ENCODE measurements at regions not wholly inside any gene's neighbourhood (a gene's known extent, or its start where the extent isn't known, plus 50 kb on each side); places are given as distances from the start of the nearest gene placed in this dataset.
"Not testable (repeated sequence)": the region's sequence is repeated elsewhere in the genome, so short reads cannot be mapped to it uniquely, and the experiment has no call there.

GRCh38 chr12:25382311-25383106 is 131.8 kb upstream of the KRAS start:
- DNase-seq = no peak

DNA sequence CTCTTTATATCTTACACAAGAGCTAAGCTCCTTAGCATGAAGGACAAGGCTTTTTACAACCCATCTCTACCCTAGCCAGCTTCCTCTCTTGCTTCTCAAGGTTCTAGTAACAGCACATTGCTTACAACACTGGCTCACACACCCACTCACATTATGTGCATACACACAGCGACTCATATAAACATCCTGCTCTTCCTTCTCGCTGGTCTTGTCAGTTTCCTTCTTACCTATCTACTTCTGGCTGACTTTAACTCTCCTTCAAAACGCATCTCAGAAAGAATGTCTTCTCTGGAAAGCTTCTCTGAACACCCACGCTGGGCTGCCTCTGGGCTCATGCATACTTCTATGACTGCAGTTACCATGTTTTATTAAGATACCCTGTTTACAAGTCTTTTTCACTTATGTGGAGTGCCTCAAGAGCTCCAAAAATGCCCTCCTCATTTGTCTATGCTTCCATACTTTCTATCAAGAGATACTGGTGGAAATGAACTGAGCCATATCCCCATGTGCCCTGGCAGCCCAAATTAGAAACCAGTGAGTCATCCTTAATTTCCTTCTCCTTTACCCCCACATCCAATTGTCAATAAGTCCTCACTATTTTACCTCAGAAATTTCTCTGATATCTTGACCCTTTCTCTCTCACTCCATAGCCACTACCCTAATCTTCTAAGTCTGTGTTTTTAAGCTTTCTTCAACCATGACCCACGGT is 126.9 kb upstream of the KRAS start:
- DNase-seq = peak; percentile 51 to 61

DNA sequence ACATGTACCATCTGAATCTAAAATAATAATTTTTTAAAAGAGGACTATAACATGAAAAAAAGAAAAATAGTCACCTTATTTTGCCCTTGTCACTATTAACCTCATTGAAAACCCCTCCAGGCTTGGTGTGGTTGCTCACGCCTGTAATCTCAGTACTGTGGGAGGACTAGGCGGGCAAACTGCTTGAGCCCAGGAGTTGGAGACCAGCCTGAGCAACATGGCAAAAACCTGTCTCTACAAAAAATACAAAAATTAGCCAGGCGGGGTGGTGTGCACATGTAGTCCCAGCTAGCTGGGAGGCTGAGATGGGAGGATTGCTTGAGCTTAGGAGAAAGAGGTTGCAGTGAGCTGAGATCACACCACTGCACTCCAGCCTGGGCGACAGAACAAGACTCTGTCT is 126.3 kb upstream of the KRAS start:
- DNase-seq = no peak

DNA sequence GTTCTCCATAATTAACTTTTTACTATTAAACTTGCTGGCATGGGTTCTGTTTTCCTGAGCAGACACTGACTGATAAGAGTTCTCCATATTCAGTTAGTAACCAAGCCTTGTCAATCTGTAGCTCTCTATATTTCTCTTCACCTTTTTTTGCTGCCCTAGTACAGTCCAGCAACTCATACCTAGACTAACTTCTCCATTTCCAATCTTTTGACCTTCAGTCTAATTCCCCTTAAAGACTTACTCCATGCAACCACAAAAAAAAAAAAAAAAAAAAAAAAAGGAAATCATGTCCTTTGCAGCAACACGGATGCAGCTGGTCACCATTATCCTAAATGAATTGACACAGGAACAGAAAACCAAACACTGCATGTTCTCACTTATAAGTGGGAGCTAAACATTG is 125.7 kb upstream of the KRAS start:
- no peak for DNase-seq

GRCh38 chr12:25372969-25373817 is 122.5 kb upstream of the KRAS start:
- no peak for DNase-seq

GRCh38 chr12:25372002-25372401 is 121.3 kb upstream of the KRAS start:
- DNase-seq = no peak

GRCh38 chr12:25368557-25368956 is 117.8 kb upstream of the KRAS start:
- no peak for DNase-seq

DNA sequence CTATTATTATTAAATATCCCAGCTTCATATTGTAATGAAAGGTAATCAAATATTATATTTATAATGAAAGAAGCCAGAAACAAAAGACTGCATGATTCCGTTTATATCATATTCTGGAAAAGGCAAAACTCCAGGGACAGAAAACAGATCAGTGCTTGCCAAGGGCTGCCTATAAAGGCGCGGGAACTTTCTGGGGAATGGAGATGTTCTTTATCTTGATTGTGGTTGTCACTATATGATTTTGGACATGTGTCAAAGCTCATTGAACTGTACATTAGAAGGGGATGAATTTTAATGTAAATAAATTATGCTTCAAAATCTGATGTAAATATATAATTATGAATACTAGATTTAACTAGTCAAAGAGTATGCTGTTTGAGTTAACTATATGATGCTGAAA is 115.4 kb upstream of the KRAS start:
- DNase-seq = no peak

DNA sequence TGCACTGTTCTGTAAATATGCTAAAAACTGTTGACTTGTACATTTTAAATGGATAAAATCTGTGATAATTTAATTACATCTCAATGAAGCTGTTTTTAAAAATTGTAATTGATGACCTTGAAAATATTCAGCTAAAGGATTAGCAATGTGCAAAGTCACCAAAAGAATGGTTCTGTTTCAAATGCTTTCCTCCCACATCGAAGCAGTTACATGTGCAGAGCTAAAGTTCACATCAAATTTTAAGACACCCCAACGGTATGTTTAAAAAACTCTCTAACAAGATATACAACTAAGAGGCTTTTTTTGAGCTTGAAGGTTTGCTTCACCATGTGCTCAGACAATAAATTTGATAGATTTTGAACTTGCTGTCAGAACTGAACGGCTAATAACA is 114.6 kb upstream of the KRAS start:
- no peak for DNase-seq

GRCh38 chr12:25364529-25365339 is 114.0 kb upstream of the KRAS start:
- peak; percentile 64 to 68 for DNase-seq

DNA sequence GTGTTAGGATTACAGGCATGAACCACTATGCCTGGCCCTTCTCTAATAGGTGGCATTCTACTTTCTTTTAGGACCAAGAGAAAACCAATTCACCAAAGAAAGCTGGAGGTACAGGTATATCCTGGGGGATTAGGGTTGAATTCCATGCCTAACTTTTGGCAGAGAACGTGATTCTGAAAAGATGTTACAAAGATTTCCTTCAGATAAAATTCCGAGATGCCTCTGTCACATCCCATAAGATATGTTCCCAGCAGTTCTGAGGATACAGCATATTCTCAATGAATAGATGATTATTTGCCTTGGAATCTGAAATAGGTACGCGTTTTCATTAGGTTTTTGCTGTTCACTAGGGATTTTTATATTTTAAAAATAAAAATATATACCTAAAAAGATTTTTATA is 111.9 kb upstream of the KRAS start:
- DNase-seq = no peak

DNA sequence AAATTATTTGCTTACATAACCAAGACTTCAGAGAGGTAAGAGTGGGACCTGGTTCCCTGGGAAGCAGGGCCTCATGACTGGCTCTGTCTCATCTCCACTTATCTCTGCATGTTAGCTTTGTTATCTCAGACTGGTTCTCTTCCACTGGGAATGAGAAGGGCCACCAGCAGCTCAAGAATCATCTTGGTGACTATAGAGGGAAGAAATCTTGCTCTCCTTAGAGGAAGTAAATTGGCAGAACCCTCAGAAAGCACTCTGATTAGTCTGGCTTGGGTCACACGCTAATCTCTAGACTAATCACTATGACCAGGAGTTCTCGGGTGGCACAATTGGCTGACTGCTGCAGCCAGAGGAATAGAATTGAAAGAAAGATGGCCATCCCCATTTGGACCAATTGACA is 110.8 kb upstream of the KRAS start:
- DNase-seq = no peak

DNA sequence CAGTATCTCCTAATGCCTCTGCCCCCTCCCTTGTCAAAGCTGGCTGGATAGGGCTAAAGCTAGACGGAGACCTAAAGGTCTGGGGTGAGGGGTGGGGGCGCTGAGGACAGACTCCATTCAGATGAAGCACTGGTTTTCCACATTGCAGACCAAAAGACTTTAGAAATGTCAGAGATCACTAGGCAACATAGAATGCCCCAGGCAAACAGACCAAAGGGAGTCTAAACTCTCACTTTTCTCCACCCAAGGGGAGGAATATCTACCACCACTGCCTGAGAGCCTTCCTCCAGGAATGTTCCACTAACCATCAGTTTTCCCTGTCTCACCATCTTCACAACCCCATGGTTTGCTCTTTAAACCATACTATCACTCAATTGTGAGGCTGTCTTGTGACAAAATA is 106.9 kb upstream of the KRAS start:
- no peak for DNase-seq

- not testable (repeated sequence) for DNase-seq
These were observed 102.2 kb upstream of the KRAS start for GRCh38 chr12:25352942-25353341.

DNA sequence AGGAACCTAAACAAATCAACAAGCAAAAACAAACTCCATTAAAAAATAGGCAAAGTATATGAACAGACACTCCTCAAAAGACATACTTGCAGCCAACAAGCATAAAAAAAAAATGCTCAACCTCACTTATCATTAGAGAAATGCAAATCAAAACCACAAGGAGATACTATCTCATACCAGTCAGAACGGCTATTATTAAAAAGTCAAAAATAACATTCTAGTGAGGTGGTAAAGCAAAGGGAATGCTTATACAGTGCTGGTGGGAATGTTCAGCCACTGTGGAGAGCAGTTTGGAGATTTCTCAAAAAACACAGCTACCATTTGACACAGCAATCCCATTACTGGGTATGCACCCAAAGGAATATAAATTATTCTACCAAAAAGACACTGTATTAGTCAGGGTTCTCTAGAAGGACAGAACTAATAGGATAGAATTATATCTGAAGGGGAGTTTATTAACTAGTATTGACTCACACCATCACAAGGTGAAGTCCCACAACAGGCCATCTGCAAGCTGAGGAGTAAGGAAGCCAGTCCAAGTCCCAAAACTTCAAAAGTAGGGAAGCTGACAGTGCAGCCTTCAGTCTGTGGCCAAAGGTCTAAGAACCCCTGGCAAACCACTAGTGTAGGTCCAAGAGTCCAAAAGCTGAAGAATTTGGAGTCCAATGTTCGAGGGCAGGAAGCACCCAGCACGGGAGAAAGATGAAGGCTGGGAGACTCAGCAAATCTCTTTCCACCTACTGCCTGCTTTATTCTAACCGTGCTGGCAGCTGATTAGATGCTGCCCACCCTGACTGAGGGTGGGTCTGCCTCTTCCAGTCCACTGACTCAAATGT is 101.6 kb upstream of the KRAS start:
- DNase-seq = no peak

DNA sequence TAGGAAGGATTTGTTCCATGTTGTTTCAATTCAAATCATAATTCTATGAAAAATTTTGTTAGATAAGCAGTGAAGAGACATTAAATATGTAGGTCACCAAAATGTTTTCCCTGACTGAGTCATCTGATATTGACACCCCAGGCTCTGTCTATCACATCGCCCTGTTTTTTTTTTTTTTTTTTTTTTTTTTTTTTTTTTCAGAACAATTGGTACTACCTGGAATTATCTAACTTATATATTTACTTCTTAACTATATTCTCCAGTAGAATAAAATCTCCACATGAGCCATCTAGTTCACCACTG is 97.8 kb upstream of the KRAS start:
- no peak for DNase-seq

- DNase-seq = no peak
These were observed 97.2 kb upstream of the KRAS start for GRCh38 chr12:25347716-25348592.

DNA sequence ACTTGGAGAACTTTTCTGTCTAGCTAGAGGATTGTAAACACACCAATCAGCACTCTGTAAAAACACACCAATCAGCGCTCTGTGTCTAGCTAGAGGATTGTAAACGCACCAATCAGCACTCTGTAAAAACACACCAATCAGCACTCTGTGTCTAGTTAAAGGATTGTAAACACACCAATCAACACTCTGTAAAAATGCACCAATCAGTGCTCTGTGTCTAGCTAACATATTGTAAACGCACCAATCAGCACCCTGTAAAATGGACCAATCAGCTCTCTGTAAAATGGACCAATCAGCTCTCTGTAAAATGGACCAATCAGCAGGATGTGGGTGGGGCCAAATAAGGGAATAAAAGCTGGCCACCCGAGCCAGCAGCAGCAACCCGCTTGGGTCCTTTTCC is 91.1 kb upstream of the KRAS start:
- not testable (repeated sequence) for DNase-seq

DNA sequence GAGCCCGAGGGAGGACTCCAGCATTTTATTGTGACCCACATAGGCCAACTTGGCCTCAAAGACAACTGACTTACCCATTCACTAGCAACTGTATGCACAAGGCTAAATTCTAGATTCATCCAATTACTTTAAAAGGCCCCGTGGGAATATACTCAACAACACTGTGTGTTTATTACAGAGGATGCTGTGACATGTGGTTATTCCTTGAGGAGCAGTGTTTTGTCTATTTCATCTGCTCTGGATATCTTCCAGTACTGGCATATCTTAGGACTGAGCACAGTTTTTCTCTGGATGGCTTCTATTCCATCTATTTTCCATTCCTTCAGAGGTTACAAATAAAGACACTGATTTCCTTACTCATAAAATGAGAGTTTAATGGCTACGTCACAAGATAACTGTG is 87.2 kb upstream of the KRAS start:
- DNase-seq = no peak

- no peak for DNase-seq
These were observed 81.4 kb upstream of the KRAS start for GRCh38 chr12:25332143-25332542.

All from activated T-cell treated with anti-CD3 and anti-CD28 coated beads, Interleukin-2, amount 50 U/mL, for 48 hours (primary cell).